KMS-11 (cell line): ENCODE measurements at regions not wholly inside any gene's neighbourhood (a gene's known extent, or its start where the extent isn't known, plus 50 kb on each side); places are given as distances from the start of the nearest gene placed in this dataset.

Source experiments
- H2AFZ ChIP-seq: fragments of 200-600 bp; sonication (generic); 2 replicates; pipeline ENCODE4 v1.6.1; 2016; ENCODE audit warnings: antibody characterized with exemption, mixed run types, low read depth
- H3K27ac ChIP-seq: fragments of 200-600 bp; sonication (generic); 2 replicates; pipeline ENCODE4 v1.6.1; 2016; ENCODE audit warnings: mild to moderate bottlenecking, mixed run types
- H3K27me3 ChIP-seq: fragments of 200-600 bp; sonication (generic); 2 replicates; pipeline ENCODE4 v1.6.1; 2017; ENCODE audit warnings: mild to moderate bottlenecking, low read depth, mixed run types, moderate library complexity; ENCODE audit not compliant: insufficient read depth
- H3K36me3 ChIP-seq: fragments of 200-600 bp; sonication (generic); 2 replicates; pipeline ENCODE4 v1.6.1; 2017; ENCODE audit warnings: mild to moderate bottlenecking, mixed run types; ENCODE audit not compliant: insufficient read depth
- H3K4me1 ChIP-seq: fragments of 200-600 bp; sonication (generic); 2 replicates; pipeline ENCODE4 v1.6.1; 2016; ENCODE audit warnings: mild to moderate bottlenecking, low read depth, mixed run types; ENCODE audit not compliant: poor library complexity, severe bottlenecking
- H3K4me2 ChIP-seq: fragments of 200-600 bp; sonication (generic); 2 replicates; pipeline ENCODE4 v1.7.0; 2016; ENCODE audit warnings: mild to moderate bottlenecking, mixed run types
- H3K4me3 ChIP-seq: fragments of 200-600 bp; sonication (generic); IDR thresholded peaks from 2 replicates; pipeline ENCODE4 v1.6.1; 2017; ENCODE audit warnings: low read depth, low read length, mixed read lengths; ENCODE audit not compliant: insufficient read depth
- H3K79me2 ChIP-seq: fragments of 200-600 bp; sonication (generic); 2 replicates; pipeline ENCODE4 v1.6.1; 2016; ENCODE audit warnings: low read depth, mixed run types; ENCODE audit not compliant: insufficient read depth
- H3K9ac ChIP-seq: fragments of 200-600 bp; sonication (generic); 2 replicates; pipeline ENCODE4 v1.6.1; 2016; ENCODE audit warnings: mild to moderate bottlenecking, mixed run types
- H4K20me1 ChIP-seq: fragments of 200-600 bp; sonication (generic); 2 replicates; pipeline ENCODE4 v1.6.1; 2016; ENCODE audit warnings: mild to moderate bottlenecking, mixed run types; ENCODE audit not compliant: insufficient read depth
- CTCF ChIP-seq: fragments of 200-600 bp; sonication (generic); conservative IDR thresholded peaks from 2 replicates; pipeline ENCODE4 v1.6.1; 2017; ENCODE audit warnings: low read depth, mild to moderate bottlenecking, antibody characterized with exemption, low read length, moderate library complexity, mixed read lengths

DNA sequence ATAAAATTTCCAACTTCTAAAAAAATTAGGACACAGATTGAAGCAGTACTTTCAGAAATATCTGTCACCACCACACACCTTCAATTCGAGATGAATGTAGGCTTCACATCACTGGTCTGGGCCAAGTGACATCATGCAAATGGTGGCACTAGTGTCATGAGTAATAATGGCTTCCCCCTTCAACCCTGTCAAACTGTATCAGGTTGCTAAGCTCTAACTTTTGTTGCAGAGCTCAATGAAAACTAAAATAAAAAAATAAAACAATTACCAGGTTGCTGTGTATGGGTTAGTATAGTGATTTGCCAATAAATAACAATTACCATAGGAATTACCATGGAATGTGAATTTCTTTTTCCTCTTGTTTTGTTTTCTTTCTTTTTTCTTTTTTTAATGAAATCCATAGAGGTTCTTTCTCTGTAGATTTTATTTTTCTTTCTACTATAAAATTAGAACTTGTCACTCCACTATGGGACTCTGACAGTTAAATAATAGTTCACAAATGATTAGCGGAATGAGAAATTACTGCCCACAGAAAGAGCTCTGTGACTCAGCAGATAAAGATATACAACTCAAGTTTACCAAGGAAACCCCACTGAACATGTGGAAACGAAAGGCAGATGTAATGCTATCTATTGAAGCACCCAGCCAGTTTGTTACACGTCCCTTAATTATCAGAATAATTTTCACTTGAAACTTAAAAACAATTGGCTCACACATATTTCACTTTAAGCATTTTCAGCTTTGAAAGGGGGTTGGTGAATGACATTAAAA is 783.8 kb upstream of the WWC1 start:
- Histone ChIP-seq H3K4me1 (no peaks in the 10 kb centered on the region), H3K4me3 (no peak overlapping the region), H2AFZ (no peak overlapping the region), H3K36me3 (no peaks in the 10 kb centered on the region), H3K79me2 (no peaks in the 10 kb centered on the region), H4K20me1 (no peaks in the 10 kb centered on the region), H3K27me3 (no peaks in the 10 kb centered on the region), H3K27ac (no peak overlapping the region), H3K9ac (no peak overlapping the region), H3K4me2 (no peak overlapping the region)
- TF ChIP-seq CTCF = no peak

DNA sequence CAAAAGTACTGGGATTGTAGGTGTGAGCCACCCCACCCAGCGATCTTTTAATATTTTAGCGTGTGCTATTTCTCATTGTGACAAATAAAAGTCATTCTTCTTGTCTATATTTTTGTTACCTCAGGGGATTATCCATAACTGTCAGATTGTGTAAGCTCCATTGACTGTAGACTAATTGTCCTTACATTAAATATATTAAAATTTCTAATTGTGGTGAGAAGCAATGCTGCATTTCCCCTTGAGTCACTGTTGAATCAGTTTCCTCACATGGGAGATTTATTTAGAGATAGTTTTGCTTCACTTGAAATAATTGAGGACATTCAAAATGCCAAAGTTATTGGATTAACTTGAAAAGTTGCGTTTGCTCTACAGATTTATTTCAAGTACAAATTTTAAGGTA is 782.4 kb upstream of the WWC1 start:
- H3K36me3 ChIP-seq = no peaks in the 10 kb centered on the region
- H2AFZ ChIP-seq = no peak overlapping the region
- H3K27me3 ChIP-seq = no peaks in the 10 kb centered on the region
- no peak overlapping the region for H3K9ac ChIP-seq
- no peak overlapping the region for H3K4me2 ChIP-seq
- no peaks in the 10 kb centered on the region for H4K20me1 ChIP-seq
- no peak overlapping the region for H3K27ac ChIP-seq
- TF ChIP-seq CTCF = no peak
- H3K4me3 ChIP-seq = no peak overlapping the region
- no peaks in the 10 kb centered on the region for H3K4me1 ChIP-seq
- H3K79me2 ChIP-seq = no peaks in the 10 kb centered on the region

- Histone ChIP-seq H3K4me1 (no peaks in the 10 kb centered on the region), H2AFZ (no peak overlapping the region), H3K36me3 (no peaks in the 10 kb centered on the region), H3K9ac (no peak overlapping the region), H3K4me3 (no peak overlapping the region), H3K27ac (no peak overlapping the region), H3K79me2 (no peaks in the 10 kb centered on the region), H4K20me1 (no peaks in the 10 kb centered on the region), H3K4me2 (no peak overlapping the region), H3K27me3 (no peaks in the 10 kb centered on the region)
- TF ChIP-seq CTCF = no peak
These were observed 780.2 kb upstream of the WWC1 start for GRCh38 chr5:167511276-167511675.

GRCh38 chr5:167512111-167512510 is 779.3 kb upstream of the WWC1 start:
- no peak for TF ChIP-seq CTCF

More at GRCh38 chr5:167512111-167512510, 779.3 kb upstream of the WWC1 start:
- H3K36me3 ChIP-seq = no peaks in the 10 kb centered on the region
- H3K4me2 ChIP-seq = no peak overlapping the region
- H3K27me3 ChIP-seq = no peaks in the 10 kb centered on the region
- H3K79me2 ChIP-seq = no peaks in the 10 kb centered on the region
- H2AFZ ChIP-seq = no peak overlapping the region
- H4K20me1 ChIP-seq = no peaks in the 10 kb centered on the region
- H3K27ac ChIP-seq = no peak overlapping the region
- H3K4me3 ChIP-seq = no peak overlapping the region
- no peaks in the 10 kb centered on the region for H3K4me1 ChIP-seq
- no peak overlapping the region for H3K9ac ChIP-seq
